ENCODE measurements at regions not wholly inside any gene's neighbourhood (a gene's known extent, or its start where the extent isn't known, plus 50 kb on each side); places are given as distances from the start of the nearest gene placed in this dataset.

GRCh38 chr15:29458361-29458760, 188.7 kb upstream of the NSMCE3 start:
- Histone ChIP-seq H3K27ac (ENCODE audit: insufficient read depth, low read length) (no peak overlapping the region), H3K36me3 (ENCODE audit: control insufficient read depth, insufficient read depth, low read length) (no peaks in the 10 kb centered on the region), H3K9ac (ENCODE audit: insufficient read depth, low read length) (no peak overlapping the region), H2AFZ (ENCODE audit: low read length) (no peak overlapping the region), H3K4me3 (replicated peaks in 1 of 4; ENCODE audit: control extremely low read depth in 1 of 4, insufficient read depth in 1 of 4, low read depth in 3 of 4, low read length in 4 of 4) (no peak overlapping the region), H3K4me2 (ENCODE audit: extremely low read depth, insufficient read depth, low read length) (no peak overlapping the region), H3K79me2 (ENCODE audit: control insufficient read depth, insufficient read depth, low read length) (no peaks in the 10 kb centered on the region), H4K20me1 (ENCODE audit: control insufficient read depth, extremely low read depth, insufficient read depth, low read length) (no peaks in the 10 kb centered on the region), H3K4me1 (ENCODE audit: control insufficient read depth, extremely low read depth, insufficient read depth, low read length) (no peaks in the 10 kb centered on the region), H3K9me3 (ENCODE audit: control insufficient read depth, insufficient read depth, low read depth, low read length) (no peaks in the 10 kb centered on the region), H3K27me3 (ENCODE audit: control insufficient read depth, insufficient read depth, low read length) (no peaks in the 10 kb centered on the region)
- TF ChIP-seq EZH2 (IDR thresholded peaks at IDR 0.05; ENCODE audit: low read length, missing control alignments) (no peak), CTCF (conservative IDR thresholded peaks at IDR 0.05 in 1 of 2, IDR thresholded peaks at IDR 0.05 in 1 of 2; ENCODE audit: low read depth in 1 of 2, low read length in 2 of 2) (no peak)
- DNase-seq (ENCODE audit: low read depth in 2 of 2): no peak

- H3K9me3 ChIP-seq (ENCODE audit: control insufficient read depth, insufficient read depth, low read depth, low read length): no peaks in the 10 kb centered on the region
- H3K9ac ChIP-seq (ENCODE audit: insufficient read depth, low read length): no peak overlapping the region
- no peak for TF ChIP-seq CTCF (conservative IDR thresholded peaks at IDR 0.05 in 1 of 2, IDR thresholded peaks at IDR 0.05 in 1 of 2; ENCODE audit: low read depth in 1 of 2, low read length in 2 of 2)
- TF ChIP-seq EZH2 (IDR thresholded peaks at IDR 0.05; ENCODE audit: low read length, missing control alignments): no peak
- no peaks in the 10 kb centered on the region for H3K36me3 ChIP-seq (ENCODE audit: control insufficient read depth, insufficient read depth, low read length)
- no peaks in the 10 kb centered on the region for H3K4me1 ChIP-seq (ENCODE audit: control insufficient read depth, extremely low read depth, insufficient read depth, low read length)
- H4K20me1 ChIP-seq (ENCODE audit: control insufficient read depth, extremely low read depth, insufficient read depth, low read length): no peaks in the 10 kb centered on the region
- no peaks in the 10 kb centered on the region for H3K27me3 ChIP-seq (ENCODE audit: control insufficient read depth, insufficient read depth, low read length)
- H2AFZ ChIP-seq (ENCODE audit: low read length): no peak overlapping the region
- H3K4me2 ChIP-seq (ENCODE audit: extremely low read depth, insufficient read depth, low read length): no peak overlapping the region
- no peak overlapping the region for H3K27ac ChIP-seq (ENCODE audit: insufficient read depth, low read length)
- no peak overlapping the region for H3K4me3 ChIP-seq (replicated peaks in 1 of 4; ENCODE audit: control extremely low read depth in 1 of 4, insufficient read depth in 1 of 4, low read depth in 3 of 4, low read length in 4 of 4)
- DNase-seq (ENCODE audit: low read depth in 2 of 2): no peak
- H3K79me2 ChIP-seq (ENCODE audit: control insufficient read depth, insufficient read depth, low read length): no peaks in the 10 kb centered on the region
Measured at GRCh38 chr15:29457729-29458128, 188.1 kb upstream of the NSMCE3 start.

- Histone ChIP-seq H3K4me1 (ENCODE audit: control insufficient read depth, extremely low read depth, insufficient read depth, low read length) (no peaks in the 10 kb centered on the region), H3K36me3 (ENCODE audit: control insufficient read depth, insufficient read depth, low read length) (no peaks in the 10 kb centered on the region), H4K20me1 (ENCODE audit: control insufficient read depth, extremely low read depth, insufficient read depth, low read length) (no peaks in the 10 kb centered on the region), H3K4me2 (ENCODE audit: extremely low read depth, insufficient read depth, low read length) (no peak overlapping the region), H3K9ac (ENCODE audit: insufficient read depth, low read length) (no peak overlapping the region), H3K27me3 (ENCODE audit: control insufficient read depth, insufficient read depth, low read length) (no peaks in the 10 kb centered on the region), H3K27ac (ENCODE audit: insufficient read depth, low read length) (no peak overlapping the region), H3K9me3 (ENCODE audit: control insufficient read depth, insufficient read depth, low read depth, low read length) (no peaks in the 10 kb centered on the region), H3K4me3 (replicated peaks in 1 of 4; ENCODE audit: control extremely low read depth in 1 of 4, insufficient read depth in 1 of 4, low read depth in 3 of 4, low read length in 4 of 4) (no peak overlapping the region), H2AFZ (ENCODE audit: low read length) (no peak overlapping the region), H3K79me2 (ENCODE audit: control insufficient read depth, insufficient read depth, low read length) (no peaks in the 10 kb centered on the region)
- no peak for DNase-seq (ENCODE audit: low read depth in 2 of 2)
- TF ChIP-seq EZH2 (IDR thresholded peaks at IDR 0.05; ENCODE audit: low read length, missing control alignments) (no peak), CTCF (conservative IDR thresholded peaks at IDR 0.05 in 1 of 2, IDR thresholded peaks at IDR 0.05 in 1 of 2; ENCODE audit: low read depth in 1 of 2, low read length in 2 of 2) (no peak)
Measured at GRCh38 chr15:29456964-29457363, 187.3 kb upstream of the NSMCE3 start.

Data from fibroblast of lung (primary cell).